ENCODE measurements at regions not wholly inside any gene's neighbourhood (a gene's known extent, or its start where the extent isn't known, plus 50 kb on each side); places are given as distances from the start of the nearest gene placed in this dataset.

- Histone ChIP-seq H3K79me2 (ENCODE audit: low read depth) (no peaks in the 10 kb centered on the region), H3K4me2 (no peak overlapping the region), H3K36me3 (ENCODE audit: low read depth) (no peaks in the 10 kb centered on the region), H3K9me2 (ENCODE audit: insufficient read depth) (no peaks in the 10 kb centered on the region), H4K20me1 (ENCODE audit: insufficient read depth) (no peaks in the 10 kb centered on the region), H3K4me3 (no peak overlapping the region), H3K9me3 (ENCODE audit: insufficient read depth, low read depth) (no peaks in the 10 kb centered on the region), H3K27ac (no peak overlapping the region), H3F3A (ENCODE audit: insufficient read depth, low read depth) (no peaks in the 10 kb centered on the region), H3K4me1 (replicated peaks; ENCODE audit: insufficient read depth) (no peaks in the 10 kb centered on the region), H3K27me3 (ENCODE audit: insufficient read depth, low read depth) (peaks cover 6% of the 10 kb centered on the region; the same call in 1 of the 2 replicates), H2AFZ (no peak overlapping the region)
- POLR2A ChIA-PET (ENCODE audit: unreplicated experiment), result no interaction called here
- DNase-seq, result no peak
- CTCF ChIA-PET, result no interaction called here
- TF ChIP-seq CTCF (conservative IDR thresholded peaks at IDR 0.05) (no peak), EZH2 (IDR thresholded peaks at IDR 0.05; ENCODE audit: low read depth) (no peak)
- no TSS peak for BruUV-seq (replicated peaks)
- intact Hi-C loops (cut with micrococcal nuclease; ENCODE audit: unreplicated experiment), result no loop called here
Observed at GRCh38 chr1:147452809-147453208, 88.5 kb upstream of the BCL9 start.

- Histone ChIP-seq H3K4me1 (replicated peaks; ENCODE audit: insufficient read depth) (no peaks in the 10 kb centered on the region), H3K4me3 (no peak overlapping the region), H4K20me1 (ENCODE audit: insufficient read depth) (no peaks in the 10 kb centered on the region), H3K9me2 (ENCODE audit: insufficient read depth) (no peaks in the 10 kb centered on the region), H3K9me3 (ENCODE audit: insufficient read depth, low read depth) (peaks cover 8% of the 10 kb centered on the region; the same call in 1 of the 2 replicates), H2AFZ (no peak overlapping the region), H3F3A (ENCODE audit: insufficient read depth, low read depth) (no peaks in the 10 kb centered on the region), H3K27me3 (ENCODE audit: insufficient read depth, low read depth) (peaks cover 21% of the 10 kb centered on the region; the same call in 1 of the 2 replicates), H3K36me3 (ENCODE audit: low read depth) (no peaks in the 10 kb centered on the region), H3K27ac (no peak overlapping the region), H3K79me2 (ENCODE audit: low read depth) (no peaks in the 10 kb centered on the region), H3K4me2 (no peak overlapping the region)
- POLR2A ChIA-PET (ENCODE audit: unreplicated experiment), result no interaction called here
- CTCF ChIA-PET, result no interaction called here
- TF ChIP-seq EZH2 (IDR thresholded peaks at IDR 0.05; ENCODE audit: low read depth), result no peak
- no peak for TF ChIP-seq CTCF (conservative IDR thresholded peaks at IDR 0.05)
- intact Hi-C loops (cut with micrococcal nuclease; ENCODE audit: unreplicated experiment), result no loop called here
- BruUV-seq (replicated peaks), result no TSS peak
- DNase-seq, result no peak
Observed at GRCh38 chr1:147463022-147463421, 78.3 kb upstream of the BCL9 start.

GRCh38 chr1:147466543-147466942, 74.8 kb upstream of the BCL9 start:
- H3K27ac ChIP-seq, result no peak overlapping the region
- TF ChIP-seq CTCF (conservative IDR thresholded peaks at IDR 0.05) (no peak), EZH2 (IDR thresholded peaks at IDR 0.05; ENCODE audit: low read depth) (no peak)
- no TSS peak for BruUV-seq (replicated peaks)
- no peaks in the 10 kb centered on the region for H3K79me2 ChIP-seq (ENCODE audit: low read depth)
- H3K36me3 ChIP-seq (ENCODE audit: low read depth), result no peaks in the 10 kb centered on the region
- no peaks in the 10 kb centered on the region for H3K4me1 ChIP-seq (replicated peaks; ENCODE audit: insufficient read depth)
- no peak overlapping the region for H3K4me2 ChIP-seq
- H3K9me2 ChIP-seq (ENCODE audit: insufficient read depth), result no peaks in the 10 kb centered on the region
- H3F3A ChIP-seq (ENCODE audit: insufficient read depth, low read depth), result no peaks in the 10 kb centered on the region
- peaks cover 31% of the 10 kb centered on the region for H3K27me3 ChIP-seq (ENCODE audit: insufficient read depth, low read depth)
- peaks cover 8% of the 10 kb centered on the region; the same call in 1 of the 2 replicates for H3K9me3 ChIP-seq (ENCODE audit: insufficient read depth, low read depth)
- no peak for DNase-seq
- H2AFZ ChIP-seq, result no peak overlapping the region
- ChIA-PET CTCF (no interaction called here), POLR2A (ENCODE audit: unreplicated experiment) (no interaction called here)
- intact Hi-C loops (cut with micrococcal nuclease; ENCODE audit: unreplicated experiment), result no loop called here
- no peak overlapping the region for H3K4me3 ChIP-seq
- H4K20me1 ChIP-seq (ENCODE audit: insufficient read depth), result no peaks in the 10 kb centered on the region

Measured in PC-9 (cell line).